K562 (cell line): ENCODE measurements at regions not wholly inside any gene's neighbourhood (a gene's known extent, or its start where the extent isn't known, plus 50 kb on each side); places are given as distances from the start of the nearest gene placed in this dataset. TPM values are rescaled to one million over a fixed set of nuclear protein-coding genes. Genes with fewer than 3 reads are reported as not detected.

Experiments used
- microRNA-seq: library from miRNA; unstranded; fragments of <30 nt; microRNA quantifications from one replicate; pipeline ENCODE4, GENCODE V29; 2018; ENCODE audit warnings: borderline microRNAs expressed
- small RNA-seq: library from RNA; depleted of rRNA; stranded (forward); fragments of <200 nt; gene quantifications from one replicate; pipeline ENCODE3, GENCODE V24; 2014

Small RNAs in the stretch of these regions (microRNA-seq; reads per million reads assigned to microRNA genes)
- not detected for gene MIR548I2

Small RNAs in the stretch of these regions (small RNA-seq; reads per million reads assigned to genes)
- gene MIR548I2 = not detected
- not detected for gene RF00017
- gene SNRPCP13 = not detected
